Upper lobe of left lung (tissue), 6 donors: ENCODE measurements at regions not wholly inside any gene's neighbourhood (a gene's known extent, or its start where the extent isn't known, plus 50 kb on each side); places are given as distances from the start of the nearest gene placed in this dataset.

Experiments used
- ATAC-seq, 2 donors: fragments of 200-7000 bp; cut with Tn5 transposase; one replicate each; pipeline ENCODE4 v1.9.1; 2022; ENCODE audit warnings: mild to moderate bottlenecking in 2 of 2, moderate library complexity in 2 of 2; ENCODE audit not compliant: low FRiP score in 2 of 2
- DNase-seq, 2 donors: peaks; one replicate each; pipeline ENCODE4 v3.0.0-alpha.2; 2019 to 2020
- H3K27ac ChIP-seq, 4 donors: fragments of 200-600 bp; sonication (generic); one replicate each; pipeline ENCODE4 v1.5.1; 2016 to 2019
- H3K27me3 ChIP-seq, 4 donors: fragments of 200-600 bp; sonication (generic); one replicate each; pipeline ENCODE4 v1.5.1; 2017 to 2019
- H3K36me3 ChIP-seq, 4 donors: fragments of 200-600 bp; sonication (generic); one replicate each; pipeline ENCODE4 v1.5.1; 2016 to 2019
- H3K4me1 ChIP-seq, 4 donors: fragments of 200-600 bp; sonication (generic); one replicate each; pipeline ENCODE4 v1.5.1; 2018 to 2019
- H3K4me3 ChIP-seq, 4 donors: fragments of 200-600 bp; sonication (generic); one replicate each; pipeline ENCODE4 v1.5.1; 2017 to 2019; ENCODE audit warnings: mild to moderate bottlenecking in 2 of 4, moderate library complexity in 1 of 4
- H3K9me3 ChIP-seq, 4 donors: fragments of 200-600 bp; sonication (generic); one replicate each; pipeline ENCODE4 v1.5.1; 2018 to 2019
- EP300 ChIP-seq, 4 donors: sonication (generic); formaldehyde crosslinking; IDR thresholded peaks; one replicate each; pipeline ENCODE4 v1.5.1; 2017; ENCODE audit warnings: antibody characterized with exemption in 4 of 4, control low read depth in 2 of 4
- POLR2A ChIP-seq, 4 donors: fragments of 450-650 bp; IDR thresholded peaks; one replicate each; pipeline ENCODE4 v1.5.1; 2016 to 2017; ENCODE audit warnings: antibody characterized with exemption in 4 of 4, mild to moderate bottlenecking in 2 of 4
- POLR2AphosphoS5 ChIP-seq, 2 donors: sonication (generic); formaldehyde crosslinking; IDR thresholded peaks; one replicate each; pipeline ENCODE4 v1.5.1; 2017; ENCODE audit warnings: antibody characterized with exemption in 2 of 2
- WGBS, 2 donors: methylation state at CpG; one replicate each; pipeline ENCODE4 v1.1.5; 2017 to 2018; 5-methylcytosine and 5-hydroxymethylcytosine counted together
- TF ChIP-seq, protein P1 (sequence below), 6 experiments: fragments of 450-650 bp in 4 of 6; fragments of 200-600 bp in 2 of 6; sonication (generic) in 2 of 6; IDR thresholded peaks; one replicate each; pipeline ENCODE4 v1.5.1; 2016 to 2019; ENCODE audit warnings: antibody characterized with exemption in 6 of 6
- donor health status: DM: no; HTN: no; CAD: no; lungs with moderate emphysema.
- donor health status: DM: no; HTN: yes; CAD: no; lungs with severe emphysema.

DNA sequence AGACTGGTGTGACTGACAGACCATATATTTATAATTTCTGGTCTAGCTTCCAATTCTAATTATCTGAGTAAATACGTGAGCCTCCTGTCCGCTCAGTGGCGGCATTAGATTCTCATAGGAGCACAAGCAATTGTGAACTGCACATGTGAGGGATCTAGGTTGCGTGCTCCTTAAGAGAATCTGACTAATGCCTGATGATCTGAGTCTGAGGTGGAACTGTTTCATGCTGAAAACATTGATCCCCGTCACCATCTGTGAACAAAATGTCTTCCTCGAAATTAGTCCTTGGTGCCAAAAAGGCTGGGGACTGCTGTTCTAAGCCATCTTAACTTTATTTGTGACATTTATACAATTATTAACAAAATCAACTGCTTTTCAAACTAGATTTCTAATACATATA is 164.7 kb upstream of the MEOX2 start:
- Histone ChIP-seq H3K4me3 (no peak overlapping the region), H3K27ac (no peak overlapping the region), H3K4me1 (peaks cover 0 to 12% (median 7%) of the 10 kb centered on the region in 4 donors), H3K9me3 (no peaks in the 10 kb centered on the region), H3K27me3 (no peaks in the 10 kb centered on the region), H3K36me3 (no peaks in the 10 kb centered on the region)
- no peak for TF ChIP-seq POLR2A (IDR thresholded peaks at IDR 0.05)
- DNase-seq: no peak
- WGBS, 2 donors: 85 to 95% methylated on average over 6 of the region's 6 CpGs
- no peak for ATAC-seq

DNA sequence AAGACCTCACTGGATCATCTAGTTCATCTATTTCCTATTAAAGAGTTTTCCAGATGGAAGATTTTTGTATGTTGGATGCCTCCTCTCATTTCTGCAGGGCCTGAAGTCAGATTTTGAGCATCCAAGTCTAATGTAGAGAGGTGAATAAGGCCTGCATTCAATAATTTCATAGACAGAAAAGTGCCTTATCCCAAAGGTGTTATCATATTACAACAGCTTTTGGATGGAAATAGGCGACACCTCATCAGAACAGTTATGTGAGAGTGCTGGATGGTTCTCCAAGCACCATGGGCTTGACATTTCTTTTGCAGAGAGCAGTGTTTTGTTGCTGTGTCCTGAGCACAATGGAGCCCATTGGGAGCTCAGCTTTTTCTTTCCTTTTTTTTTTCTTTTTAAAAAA is 162.4 kb upstream of the MEOX2 start:
- WGBS, 2 donors: 53 to 83% methylated on average over 1 of the region's 1 CpG
- Histone ChIP-seq H3K27ac (peak overlapping the region in 1 of 4 donors; percentile 30), H3K36me3 (no peaks in the 10 kb centered on the region), H3K9me3 (no peaks in the 10 kb centered on the region), H3K27me3 (no peaks in the 10 kb centered on the region), H3K4me3 (no peak overlapping the region), H3K4me1 (peaks cover 0 to 1% (median 0%) of the 10 kb centered on the region in 4 donors)
- DNase-seq (no peak), ATAC-seq (no peak)
- TF ChIP-seq, protein P1, sequence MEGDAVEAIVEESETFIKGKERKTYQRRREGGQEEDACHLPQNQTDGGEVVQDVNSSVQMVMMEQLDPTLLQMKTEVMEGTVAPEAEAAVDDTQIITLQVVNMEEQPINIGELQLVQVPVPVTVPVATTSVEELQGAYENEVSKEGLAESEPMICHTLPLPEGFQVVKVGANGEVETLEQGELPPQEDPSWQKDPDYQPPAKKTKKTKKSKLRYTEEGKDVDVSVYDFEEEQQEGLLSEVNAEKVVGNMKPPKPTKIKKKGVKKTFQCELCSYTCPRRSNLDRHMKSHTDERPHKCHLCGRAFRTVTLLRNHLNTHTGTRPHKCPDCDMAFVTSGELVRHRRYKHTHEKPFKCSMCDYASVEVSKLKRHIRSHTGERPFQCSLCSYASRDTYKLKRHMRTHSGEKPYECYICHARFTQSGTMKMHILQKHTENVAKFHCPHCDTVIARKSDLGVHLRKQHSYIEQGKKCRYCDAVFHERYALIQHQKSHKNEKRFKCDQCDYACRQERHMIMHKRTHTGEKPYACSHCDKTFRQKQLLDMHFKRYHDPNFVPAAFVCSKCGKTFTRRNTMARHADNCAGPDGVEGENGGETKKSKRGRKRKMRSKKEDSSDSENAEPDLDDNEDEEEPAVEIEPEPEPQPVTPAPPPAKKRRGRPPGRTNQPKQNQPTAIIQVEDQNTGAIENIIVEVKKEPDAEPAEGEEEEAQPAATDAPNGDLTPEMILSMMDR (IDR thresholded peaks at IDR 0.05): no peak
- TF ChIP-seq POLR2A (IDR thresholded peaks at IDR 0.05) (no peak), POLR2AphosphoS5 (IDR thresholded peaks at IDR 0.05) (no peak), EP300 (IDR thresholded peaks at IDR 0.05) (no peak)

DNA sequence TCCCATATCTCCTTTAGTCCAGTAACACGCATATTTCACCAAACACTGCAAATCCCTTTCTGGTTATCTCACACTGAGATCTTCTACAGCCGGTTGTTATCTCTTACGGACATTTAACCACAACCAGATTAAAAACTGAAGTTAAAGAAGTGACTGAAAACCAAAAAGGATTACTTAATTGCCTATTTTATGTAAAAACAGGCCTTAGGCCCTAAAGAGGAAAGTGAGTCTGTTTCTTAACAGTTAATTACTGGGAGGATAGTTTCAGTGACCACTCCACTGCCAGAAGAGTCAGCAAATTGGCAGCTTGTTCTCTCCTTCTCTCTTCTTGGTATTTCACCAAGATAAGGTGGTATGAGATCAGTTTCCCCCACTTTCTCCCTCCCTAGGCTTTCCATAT is 161.9 kb upstream of the MEOX2 start:
- Histone ChIP-seq H3K9me3 (no peaks in the 10 kb centered on the region), H3K4me3 (no peak overlapping the region), H3K36me3 (no peaks in the 10 kb centered on the region), H3K4me1 (no peaks in the 10 kb centered on the region), H3K27ac (peak overlapping the region in 1 of 4 donors; percentile 30), H3K27me3 (no peaks in the 10 kb centered on the region)
- ATAC-seq (peak in 1 of 2 donors; percentile 24), DNase-seq (no peak)
- TF ChIP-seq POLR2AphosphoS5 (IDR thresholded peaks at IDR 0.05) (no peak), EP300 (IDR thresholded peaks at IDR 0.05) (no peak), POLR2A (IDR thresholded peaks at IDR 0.05) (no peak)
- TF ChIP-seq, protein P1 (IDR thresholded peaks at IDR 0.05): no peak
- WGBS, 2 donors: 62 to 70% methylated on average over 3 of the region's 3 CpGs

DNA sequence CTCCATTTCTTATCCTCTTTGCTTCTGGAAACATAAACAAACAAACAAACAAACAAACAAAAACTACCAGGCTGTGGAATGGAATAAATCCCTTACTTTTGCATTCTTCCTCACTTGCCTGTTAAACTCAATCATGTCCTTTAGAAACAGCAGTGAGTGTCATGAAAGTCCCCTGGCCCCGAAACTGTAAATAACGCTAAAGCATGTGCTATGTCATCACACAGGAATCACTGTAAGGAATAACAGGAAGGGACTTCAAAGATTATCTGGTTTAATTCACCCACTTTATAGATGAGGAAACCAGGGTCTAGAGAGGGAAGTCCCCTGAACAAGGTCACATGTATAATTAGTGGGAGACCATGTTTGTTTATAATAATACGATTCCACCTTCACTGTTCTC is 159.4 kb upstream of the MEOX2 start:
- no peak for TF ChIP-seq EP300 (IDR thresholded peaks at IDR 0.05)
- TF ChIP-seq POLR2AphosphoS5 (IDR thresholded peaks at IDR 0.05): no peak
- TF ChIP-seq POLR2A (IDR thresholded peaks at IDR 0.05): no peak
- TF ChIP-seq, protein P1 (IDR thresholded peaks at IDR 0.05): no peak
- Histone ChIP-seq H3K4me1 (no peaks in the 10 kb centered on the region), H3K9me3 (no peaks in the 10 kb centered on the region), H3K4me3 (no peak overlapping the region), H3K27ac (no peak overlapping the region), H3K36me3 (no peaks in the 10 kb centered on the region), H3K27me3 (no peaks in the 10 kb centered on the region)
- 67 to 72% methylated on average over 3 of the region's 3 CpGs for WGBS, 2 donors
- DNase-seq (no peak), ATAC-seq (no peak)

DNA sequence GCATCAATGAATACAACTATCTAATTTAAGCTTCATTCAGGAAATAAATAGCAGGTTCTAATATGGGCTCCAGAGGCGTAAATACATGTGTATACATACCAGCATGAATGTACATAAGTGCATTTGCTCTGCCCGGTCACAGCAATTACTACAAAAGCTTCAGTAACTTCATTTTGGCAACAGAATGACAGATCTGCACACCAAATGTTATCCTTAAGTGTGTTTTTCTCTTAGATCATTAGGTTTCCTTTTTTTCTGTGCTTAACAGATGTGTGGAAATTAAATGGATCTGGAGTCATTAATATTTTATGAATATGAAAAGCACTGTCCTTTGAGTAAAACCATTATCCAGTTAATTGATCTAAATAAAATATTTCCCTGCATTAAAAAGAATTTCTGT is 159.0 kb upstream of the MEOX2 start:
- ATAC-seq (no peak), DNase-seq (no peak)
- Histone ChIP-seq H3K27ac (no peak overlapping the region), H3K36me3 (no peaks in the 10 kb centered on the region), H3K27me3 (no peaks in the 10 kb centered on the region), H3K9me3 (no peaks in the 10 kb centered on the region), H3K4me3 (no peak overlapping the region), H3K4me1 (no peaks in the 10 kb centered on the region)
- TF ChIP-seq POLR2A (IDR thresholded peaks at IDR 0.05) (no peak), POLR2AphosphoS5 (IDR thresholded peaks at IDR 0.05) (no peak), EP300 (IDR thresholded peaks at IDR 0.05) (no peak)
- TF ChIP-seq, protein P1 (IDR thresholded peaks at IDR 0.05): no peak
- 91% methylated on average over 2 of the region's 2 CpGs for WGBS, 2 donors
